Caco-2 (cell line): ENCODE measurements at regions not wholly inside any gene's neighbourhood (a gene's known extent, or its start where the extent isn't known, plus 50 kb on each side); places are given as distances from the start of the nearest gene placed in this dataset.
"Not testable (repeated sequence)": the region's sequence is repeated elsewhere in the genome, so short reads cannot be mapped to it uniquely, and the experiment has no call there.

Experiments
- BruUV-seq: library from RNA; stranded (reverse); fragments of 400-500 nt; replicated peaks from 2 replicates; lab custom pipeline; 2021; lab: Mats Ljungman, UMichigan
- CTCF ChIA-PET: fragments of 300-600 bp; sonication (Branson Sonifier 250); formaldehyde crosslinking; loops from one replicate; lab custom pipeline; 2022; ENCODE audit warnings: antibody characterized with exemption; lab: Charles Lee
- POLR2A ChIA-PET: fragments of 300-600 bp; sonication (Branson Sonifier 250); formaldehyde crosslinking; loops from one replicate; lab custom pipeline; 2022; ENCODE audit warnings: antibody characterized with exemption; lab: Charles Lee
- DNase-seq, 2 experiments: peaks; one replicate each; pipeline versions ENCODE4 v3.0.0 to v3.0.0-alpha.2; 2020 to 2022
- H3K27me3 ChIP-seq: replicated peaks from 2 replicates; pipeline ENCODE4 v1.6.0; 2011; ENCODE audit warnings: low read length; ENCODE audit not compliant: control insufficient read depth, insufficient read depth
- H3K36me3 ChIP-seq: 2 replicates; pipeline ENCODE4 v1.5.1; 2011; ENCODE audit warnings: low read length; ENCODE audit not compliant: control insufficient read depth, insufficient read depth
- H3K4me1 ChIP-seq: fragments of 250-450 bp; sonication (Bioruptor Pico); 2 replicates; pipeline ENCODE4 v1.5.1; 2020; ENCODE audit warnings: mild to moderate bottlenecking
- H3K4me3 ChIP-seq: 2 replicates; pipeline ENCODE4 v1.5.1; 2011; ENCODE audit warnings: low read depth, mild to moderate bottlenecking, control low read depth, low read length
- H3K9me3 ChIP-seq: fragments of 250-450 bp; sonication (Bioruptor Pico); 2 replicates; pipeline ENCODE4 v1.5.1; 2020; ENCODE audit warnings: mild to moderate bottlenecking, moderate library complexity
- H3K27ac Mint-ChIP-seq: one replicate; pipeline ENCODE4 v1.8.0; 2022; ENCODE audit warnings: mixed read lengths; ENCODE audit not compliant: unreplicated experiment
- H3K27me3 Mint-ChIP-seq: one replicate; pipeline ENCODE4 v1.8.0; 2022; ENCODE audit warnings: mixed read lengths; ENCODE audit not compliant: insufficient read depth, unreplicated experiment
- H3K36me3 Mint-ChIP-seq: one replicate; pipeline ENCODE4 v1.8.0; 2022; ENCODE audit warnings: mild to moderate bottlenecking, mixed read lengths; ENCODE audit not compliant: insufficient read depth, unreplicated experiment
- H3K4me1 Mint-ChIP-seq: one replicate; pipeline ENCODE4 v1.8.0; 2022; ENCODE audit warnings: low read depth, mixed read lengths; ENCODE audit not compliant: unreplicated experiment
- H3K4me3 Mint-ChIP-seq: one replicate; pipeline ENCODE4 v1.8.0; 2022; ENCODE audit warnings: mild to moderate bottlenecking, moderate library complexity, mixed read lengths; ENCODE audit not compliant: unreplicated experiment
- H3K9me3 Mint-ChIP-seq: one replicate; pipeline ENCODE4 v1.8.0; 2022; ENCODE audit warnings: mixed read lengths; ENCODE audit not compliant: unreplicated experiment
- intact Hi-C: fragments of 100-400 bp; cut with micrococcal nuclease; formaldehyde crosslinking; loops from one replicate; pipeline ENCODE4 v1.10.0; 2022; ENCODE audit not compliant: unreplicated experiment
- TF ChIP-seq, protein P1 (sequence below), 2 experiments: fragments of 200-600 bp in 1 of 2; IDR thresholded peaks; 1 replicate in 1 of 2; 2 replicates in 1 of 2; pipeline versions ENCODE4 v1.5.1 to v1.8.0; 2011 to 2022; ENCODE audit warnings: antibody characterized with exemption in 1 of 2, control low read depth in 1 of 2, inconsistent platforms in 1 of 2, low read depth in 1 of 2, low read length in 1 of 2, mild to moderate bottlenecking in 1 of 2, moderate library complexity in 1 of 2; ENCODE audit not compliant: insufficient read depth in 1 of 2, severe bottlenecking in 1 of 2, unreplicated experiment in 1 of 2

DNA sequence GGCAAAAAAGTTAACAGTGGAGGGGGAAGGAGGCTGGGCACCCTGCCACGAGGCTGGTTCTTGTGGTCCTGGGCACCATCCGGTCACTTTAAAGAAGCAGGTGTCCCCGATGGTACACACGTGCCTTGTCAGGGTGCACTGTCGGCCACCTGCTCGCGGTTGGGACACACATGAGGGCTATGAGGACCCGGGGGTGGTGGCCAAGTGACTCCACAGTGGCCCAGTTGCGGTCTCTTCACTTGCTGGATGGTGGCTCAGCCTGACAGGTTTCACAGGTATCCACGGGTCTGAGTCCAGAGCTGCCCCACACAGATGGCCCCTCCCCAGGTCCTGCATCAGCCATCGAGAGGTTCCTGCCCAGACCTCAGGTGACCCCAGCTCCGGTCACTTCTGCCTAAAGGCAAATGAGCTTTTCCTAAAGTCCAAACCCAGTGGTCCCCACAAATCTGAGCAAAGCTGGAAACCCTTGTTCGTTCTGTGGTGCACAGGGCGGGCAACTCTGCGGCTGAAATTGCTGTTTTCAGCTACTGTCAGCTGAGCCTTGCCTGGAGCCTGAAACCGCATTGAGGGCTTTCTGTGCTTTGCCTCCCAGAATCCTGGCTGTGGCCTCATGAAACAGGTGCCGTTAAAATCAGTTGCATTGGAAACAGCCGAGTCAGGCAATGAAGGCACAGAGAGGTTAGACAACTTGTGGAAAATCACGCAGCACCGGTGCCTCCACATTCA is 144.0 kb downstream of the LAT start:
- DNase-seq, H3K4me3 Mint-ChIP-seq, H3K36me3 ChIP-seq, BruUV-seq, H3K27ac Mint-ChIP-seq, H3K4me1 ChIP-seq, intact Hi-C loops, H3K27me3 ChIP-seq, H3K36me3 Mint-ChIP-seq, POLR2A ChIA-PET, CTCF ChIA-PET, H3K9me3 ChIP-seq, H3K4me3 ChIP-seq, H3K4me1 Mint-ChIP-seq, H3K27me3 Mint-ChIP-seq, H3K9me3 Mint-ChIP-seq: not testable (repeated sequence)

DNA sequence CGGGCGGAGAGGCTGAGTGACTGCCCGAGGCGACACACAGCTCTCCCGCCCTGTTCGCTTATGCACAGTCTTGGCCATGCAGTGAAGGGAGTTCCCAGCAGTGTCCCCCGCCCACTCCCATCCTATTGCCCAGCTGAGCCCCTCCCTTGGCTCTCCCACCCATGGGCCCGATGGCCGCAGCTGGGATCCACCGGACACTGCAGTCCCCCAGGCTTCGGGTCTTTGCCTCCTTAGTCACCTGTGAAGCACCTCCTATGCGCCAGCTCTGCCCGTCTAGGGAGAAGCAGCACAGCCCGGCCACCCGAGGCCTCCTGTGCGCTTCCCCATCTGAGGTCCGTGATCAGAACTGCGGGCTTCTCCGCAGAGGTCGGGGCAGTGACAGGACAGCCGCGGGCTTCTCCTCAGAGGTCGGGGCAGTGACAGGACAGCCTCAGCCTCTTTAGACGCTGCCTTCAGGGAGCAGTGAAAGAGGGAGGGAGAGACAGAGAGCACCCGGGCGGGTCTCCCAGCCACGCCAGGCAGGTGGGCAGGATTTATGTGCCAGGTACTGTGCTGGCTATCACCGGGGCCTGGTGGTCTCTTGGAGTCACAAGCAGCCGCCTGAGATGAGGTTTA is 143.1 kb downstream of the LAT start:
- H3K27ac Mint-ChIP-seq, H3K4me3 Mint-ChIP-seq, intact Hi-C loops, H3K36me3 Mint-ChIP-seq, H3K9me3 ChIP-seq, H3K27me3 Mint-ChIP-seq, H3K4me1 ChIP-seq, H3K4me3 ChIP-seq, H3K9me3 Mint-ChIP-seq, H3K27me3 ChIP-seq, H3K36me3 ChIP-seq, POLR2A ChIA-PET, DNase-seq, H3K4me1 Mint-ChIP-seq, BruUV-seq, CTCF ChIA-PET: not testable (repeated sequence)

GRCh38 chr16:29126616-29127015 is 141.8 kb downstream of the LAT start:
- TF ChIP-seq, protein P1, sequence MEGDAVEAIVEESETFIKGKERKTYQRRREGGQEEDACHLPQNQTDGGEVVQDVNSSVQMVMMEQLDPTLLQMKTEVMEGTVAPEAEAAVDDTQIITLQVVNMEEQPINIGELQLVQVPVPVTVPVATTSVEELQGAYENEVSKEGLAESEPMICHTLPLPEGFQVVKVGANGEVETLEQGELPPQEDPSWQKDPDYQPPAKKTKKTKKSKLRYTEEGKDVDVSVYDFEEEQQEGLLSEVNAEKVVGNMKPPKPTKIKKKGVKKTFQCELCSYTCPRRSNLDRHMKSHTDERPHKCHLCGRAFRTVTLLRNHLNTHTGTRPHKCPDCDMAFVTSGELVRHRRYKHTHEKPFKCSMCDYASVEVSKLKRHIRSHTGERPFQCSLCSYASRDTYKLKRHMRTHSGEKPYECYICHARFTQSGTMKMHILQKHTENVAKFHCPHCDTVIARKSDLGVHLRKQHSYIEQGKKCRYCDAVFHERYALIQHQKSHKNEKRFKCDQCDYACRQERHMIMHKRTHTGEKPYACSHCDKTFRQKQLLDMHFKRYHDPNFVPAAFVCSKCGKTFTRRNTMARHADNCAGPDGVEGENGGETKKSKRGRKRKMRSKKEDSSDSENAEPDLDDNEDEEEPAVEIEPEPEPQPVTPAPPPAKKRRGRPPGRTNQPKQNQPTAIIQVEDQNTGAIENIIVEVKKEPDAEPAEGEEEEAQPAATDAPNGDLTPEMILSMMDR (IDR thresholded peaks at IDR 0.05; ENCODE audit: insufficient read depth in 1 of 2, low read depth in 1 of 2, low read length in 1 of 2, severe bottlenecking in 1 of 2, unreplicated experiment in 1 of 2), result no peak
- no peak for DNase-seq
- no peaks in the 10 kb centered on the region for H3K36me3 ChIP-seq
- no peak overlapping the region for H3K4me3 ChIP-seq
- ChIA-PET POLR2A (no interaction called here), CTCF (no interaction called here)
- H3K27me3 Mint-ChIP-seq, result peaks cover 2% of the 10 kb centered on the region
- no peaks in the 10 kb centered on the region for H3K4me1 Mint-ChIP-seq
- no peaks in the 10 kb centered on the region for H3K36me3 Mint-ChIP-seq
- no peaks in the 10 kb centered on the region for H3K27me3 ChIP-seq
- H3K9me3 Mint-ChIP-seq, result no peaks in the 10 kb centered on the region
- no peak overlapping the region for H3K27ac Mint-ChIP-seq
- no peaks in the 10 kb centered on the region for H3K4me1 ChIP-seq
- BruUV-seq, result no TSS peak
- H3K9me3 ChIP-seq, result no peaks in the 10 kb centered on the region
- no peak overlapping the region for H3K4me3 Mint-ChIP-seq
- intact Hi-C loops, result no loop called here

DNA sequence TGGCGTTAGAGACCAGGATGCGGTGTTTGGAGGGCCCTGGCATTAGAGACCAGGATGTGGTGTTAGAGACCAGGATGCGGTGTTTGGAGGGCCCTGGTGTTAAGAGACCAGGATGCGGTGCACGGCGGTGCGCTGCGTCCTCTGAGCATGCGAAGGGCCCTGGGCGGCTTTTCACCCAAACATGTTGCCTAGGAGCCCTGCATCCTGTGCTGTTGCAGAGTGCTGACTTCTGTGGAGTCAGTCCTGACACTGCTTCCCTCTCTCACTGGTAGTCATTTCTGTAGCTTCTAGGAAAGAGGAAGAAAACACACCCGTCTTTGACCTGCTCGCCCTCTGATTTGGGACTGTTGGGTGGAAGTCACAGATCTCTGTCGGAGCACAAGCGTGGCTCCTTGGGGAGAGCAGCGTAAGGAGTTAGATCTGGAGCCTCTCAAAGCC is 141.2 kb downstream of the LAT start:
- TF ChIP-seq, protein P1 (IDR thresholded peaks at IDR 0.05; ENCODE audit: insufficient read depth in 1 of 2, low read depth in 1 of 2, low read length in 1 of 2, severe bottlenecking in 1 of 2, unreplicated experiment in 1 of 2), result no peak
- Histone ChIP-seq H3K4me1 (no peaks in the 10 kb centered on the region), H3K36me3 (no peaks in the 10 kb centered on the region), H3K9me3 (no peaks in the 10 kb centered on the region), H3K4me3 (no peak overlapping the region), H3K27me3 (no peaks in the 10 kb centered on the region)
- no TSS peak for BruUV-seq
- Mint-ChIP-seq H3K9me3 (no peaks in the 10 kb centered on the region), H3K4me1 (no peaks in the 10 kb centered on the region), H3K36me3 (no peaks in the 10 kb centered on the region), H3K27ac (no peak overlapping the region), H3K4me3 (no peak overlapping the region), H3K27me3 (peaks cover 2% of the 10 kb centered on the region)
- DNase-seq, result no peak
- intact Hi-C loops, result no loop called here
- CTCF ChIA-PET, result no interaction called here
- POLR2A ChIA-PET, result no interaction called here
